HuH-7 (cell line): ENCODE measurements at regions not wholly inside any gene's neighbourhood (a gene's known extent, or its start where the extent isn't known, plus 50 kb on each side); places are given as distances from the start of the nearest gene placed in this dataset.
"Not testable (repeated sequence)": the region's sequence is repeated elsewhere in the genome, so short reads cannot be mapped to it uniquely, and the experiment has no call there.

Experiments used
- DNase-seq: peaks from one replicate; pipeline ENCODE4 v3.0.0; 2011; ENCODE audit warnings: low spot score

- no peak for DNase-seq
These were observed 55.3 kb upstream of the NOL4 start for GRCh38 chr18:34280000-34280399.

- no peak for DNase-seq
These were observed 55.9 kb upstream of the NOL4 start for GRCh38 chr18:34280653-34281052.

GRCh38 chr18:34281290-34281689, 56.6 kb upstream of the NOL4 start:
- no peak for DNase-seq

GRCh38 chr18:34281722-34282121, 57.0 kb upstream of the NOL4 start:
- no peak for DNase-seq

GRCh38 chr18:34283506-34283905, 58.8 kb upstream of the NOL4 start:
- no peak for DNase-seq

- no peak for DNase-seq
These were observed 63.1 kb upstream of the NOL4 start for GRCh38 chr18:34287825-34288224.

GRCh38 chr18:34292594-34292993, 67.9 kb upstream of the NOL4 start:
- no peak for DNase-seq

GRCh38 chr18:34297287-34297686, 72.6 kb upstream of the NOL4 start:
- no peak for DNase-seq

GRCh38 chr18:34299828-34300227, 75.1 kb upstream of the NOL4 start:
- no peak for DNase-seq

- no peak for DNase-seq
These were observed 86.8 kb upstream of the NOL4 start for GRCh38 chr18:34311468-34311867.

GRCh38 chr18:34314847-34315246, 90.1 kb upstream of the NOL4 start:
- DNase-seq, result no peak

- DNase-seq, result no peak
These were observed 91.1 kb upstream of the NOL4 start for GRCh38 chr18:34315591-34316352.

GRCh38 chr18:34320267-34320666, 95.6 kb upstream of the NOL4 start:
- no peak for DNase-seq

GRCh38 chr18:34321066-34321465, 96.4 kb upstream of the NOL4 start:
- DNase-seq, result no peak

- no peak for DNase-seq
These were observed 97.9 kb upstream of the NOL4 start for GRCh38 chr18:34322365-34323289.

GRCh38 chr18:34329840-34330239, 105.1 kb upstream of the NOL4 start:
- DNase-seq, result no peak

GRCh38 chr18:34330308-34330707, 105.6 kb upstream of the NOL4 start:
- DNase-seq, result no peak

GRCh38 chr18:34330907-34331306, 106.2 kb upstream of the NOL4 start:
- DNase-seq, result not testable (repeated sequence)

GRCh38 chr18:34331343-34331742, 106.6 kb upstream of the NOL4 start:
- not testable (repeated sequence) for DNase-seq

- no peak for DNase-seq
These were observed 114.4 kb upstream of the NOL4 start for GRCh38 chr18:34339155-34339554.

- no peak for DNase-seq
These were observed 118.2 kb upstream of the NOL4 start for GRCh38 chr18:34342960-34343359.

GRCh38 chr18:34345738-34346137, 121.0 kb upstream of the NOL4 start:
- DNase-seq, result no peak

GRCh38 chr18:34350778-34351177, 126.1 kb upstream of the NOL4 start:
- no peak for DNase-seq
